ENCODE measurements at regions not wholly inside any gene's neighbourhood (a gene's known extent, or its start where the extent isn't known, plus 50 kb on each side); places are given as distances from the start of the nearest gene placed in this dataset.

DNA sequence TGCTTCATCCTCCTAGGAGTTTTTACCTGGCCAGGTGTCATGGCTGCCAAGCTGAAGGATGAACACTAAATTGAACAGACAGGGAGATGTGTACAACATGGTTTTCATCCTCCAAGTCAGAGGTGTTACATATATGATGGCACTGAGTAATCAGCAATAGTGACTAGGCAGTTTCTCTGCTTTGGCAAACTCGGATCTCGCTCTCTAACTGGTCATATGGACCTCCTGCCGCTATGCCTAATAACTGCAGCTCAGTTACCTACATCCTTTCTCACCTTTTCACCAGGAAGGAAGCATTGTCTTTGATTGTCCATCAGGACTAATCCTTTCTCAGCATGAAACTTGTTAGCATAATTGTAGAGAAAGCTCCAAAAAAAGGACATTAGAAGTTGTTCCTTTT lies 175.9 kb upstream of the PLSCR5 start:
- TF ChIP-seq, protein P1, sequence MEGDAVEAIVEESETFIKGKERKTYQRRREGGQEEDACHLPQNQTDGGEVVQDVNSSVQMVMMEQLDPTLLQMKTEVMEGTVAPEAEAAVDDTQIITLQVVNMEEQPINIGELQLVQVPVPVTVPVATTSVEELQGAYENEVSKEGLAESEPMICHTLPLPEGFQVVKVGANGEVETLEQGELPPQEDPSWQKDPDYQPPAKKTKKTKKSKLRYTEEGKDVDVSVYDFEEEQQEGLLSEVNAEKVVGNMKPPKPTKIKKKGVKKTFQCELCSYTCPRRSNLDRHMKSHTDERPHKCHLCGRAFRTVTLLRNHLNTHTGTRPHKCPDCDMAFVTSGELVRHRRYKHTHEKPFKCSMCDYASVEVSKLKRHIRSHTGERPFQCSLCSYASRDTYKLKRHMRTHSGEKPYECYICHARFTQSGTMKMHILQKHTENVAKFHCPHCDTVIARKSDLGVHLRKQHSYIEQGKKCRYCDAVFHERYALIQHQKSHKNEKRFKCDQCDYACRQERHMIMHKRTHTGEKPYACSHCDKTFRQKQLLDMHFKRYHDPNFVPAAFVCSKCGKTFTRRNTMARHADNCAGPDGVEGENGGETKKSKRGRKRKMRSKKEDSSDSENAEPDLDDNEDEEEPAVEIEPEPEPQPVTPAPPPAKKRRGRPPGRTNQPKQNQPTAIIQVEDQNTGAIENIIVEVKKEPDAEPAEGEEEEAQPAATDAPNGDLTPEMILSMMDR (IDR thresholded peaks at IDR 0.05; ENCODE audit: low read depth, low read length, poor library complexity, severe bottlenecking): no peak
- no peak for TF ChIP-seq EZH2phosphoT487 (IDR thresholded peaks at IDR 0.05; ENCODE audit: borderline replicate concordance, low read length)

Data from DOHH2 (cell line).